GM23338 (cell line): ENCODE measurements at regions not wholly inside any gene's neighbourhood (a gene's known extent, or its start where the extent isn't known, plus 50 kb on each side); places are given as distances from the start of the nearest gene placed in this dataset.

ENCODE experiments used
- ATAC-seq: fragments of 200-7000 bp; cut with Tn5 transposase; 3 replicates; pipeline ENCODE4 v1.9.1; 2020
- DNase-seq: peaks from one replicate; pipeline ENCODE4 v3.0.0-alpha.2; 2015; ENCODE audit warnings: low spot score
- H2AFZ ChIP-seq: fragments of 200-600 bp; sonication (generic); 2 replicates; pipeline ENCODE4 v1.8.0; 2016; ENCODE audit warnings: antibody characterized with exemption, mild to moderate bottlenecking, moderate library complexity
- H3F3A ChIP-seq: fragments of 200-600 bp; sonication (generic); replicated peaks from 2 replicates; pipeline ENCODE4 v1.8.0; 2017; ENCODE audit warnings: antibody characterized with exemption, mixed run types, low read depth
- H3K27ac ChIP-seq: fragments of 200-600 bp; sonication (generic); 2 replicates; pipeline ENCODE4 v1.6.1; 2016; ENCODE audit warnings: low read depth
- H3K27me3 ChIP-seq: fragments of 200-600 bp; sonication (generic); 2 replicates; pipeline ENCODE4 v1.8.0; 2016; ENCODE audit warnings: mild to moderate bottlenecking, mixed run types, moderate library complexity; ENCODE audit not compliant: insufficient read depth
- H3K36me3 ChIP-seq: fragments of 200-600 bp; sonication (generic); 2 replicates; pipeline ENCODE4 v1.8.0; 2016; ENCODE audit warnings: mild to moderate bottlenecking; ENCODE audit not compliant: insufficient read depth
- H3K4me1 ChIP-seq: fragments of 200-600 bp; sonication (generic); 2 replicates; pipeline ENCODE4 v1.8.0; 2016; ENCODE audit warnings: mild to moderate bottlenecking, moderate library complexity; ENCODE audit not compliant: insufficient read depth
- H3K4me2 ChIP-seq: fragments of 200-600 bp; sonication (generic); 2 replicates; pipeline ENCODE4 v1.7.1; 2017; ENCODE audit warnings: mixed run types
- H3K4me3 ChIP-seq: fragments of 200-600 bp; sonication (generic); 2 replicates; pipeline ENCODE4 v1.6.1; 2016; ENCODE audit warnings: mixed run types
- H3K79me2 ChIP-seq: fragments of 200-600 bp; sonication (generic); replicated peaks from 2 replicates; pipeline ENCODE4 v1.8.0; 2017; ENCODE audit warnings: mild to moderate bottlenecking; ENCODE audit not compliant: insufficient read depth
- H3K9me2 ChIP-seq: fragments of 200-600 bp; sonication (generic); 2 replicates; pipeline ENCODE4 v1.8.0; 2017; ENCODE audit not compliant: insufficient read depth
- H4K20me1 ChIP-seq: fragments of 200-600 bp; sonication (generic); replicated peaks from 2 replicates; pipeline ENCODE4 v1.8.0; 2017; ENCODE audit warnings: mild to moderate bottlenecking; ENCODE audit not compliant: insufficient read depth
- H3K27ac Mint-ChIP-seq: 2 replicates; pipeline ENCODE4 v1.8.0; 2020; ENCODE audit warnings: inconsistent platforms, mild to moderate bottlenecking, moderate library complexity, mixed read lengths
- H3K27me3 Mint-ChIP-seq: 3 replicates; pipeline ENCODE4 v1.8.0; 2022; ENCODE audit warnings: low read depth, mild to moderate bottlenecking, moderate library complexity, mixed read lengths, inconsistent platforms; ENCODE audit not compliant: insufficient read depth, poor library complexity
- H3K36me3 Mint-ChIP-seq: 3 replicates; pipeline ENCODE4 v1.8.0; 2021; ENCODE audit warnings: low read depth, mild to moderate bottlenecking, inconsistent platforms, moderate library complexity, mixed read lengths
- H3K4me1 Mint-ChIP-seq: 3 replicates; pipeline ENCODE4 v1.8.0; 2020; ENCODE audit warnings: mild to moderate bottlenecking, inconsistent platforms, mixed read lengths
- H3K4me3 Mint-ChIP-seq: 3 replicates; pipeline ENCODE4 v1.8.0; 2021; ENCODE audit warnings: moderate library complexity, mild to moderate bottlenecking, inconsistent platforms, mixed read lengths
- H3K9me3 Mint-ChIP-seq: 3 replicates; pipeline ENCODE4 v1.8.0; 2020; ENCODE audit warnings: moderate library complexity, mild to moderate bottlenecking, inconsistent platforms, mixed read lengths
- CREB1 ChIP-seq: fragments of 250-450 bp; sonication (Bioruptor Pico); IDR thresholded peaks from 2 replicates; pipeline ENCODE4 v1.5.0; 2020; ENCODE audit warnings: low read depth, mild to moderate bottlenecking, moderate library complexity
- CTCF ChIP-seq, 2 experiments: fragments of 200-600 bp in 1 of 2; sonication (generic) in 1 of 2; conservative IDR thresholded peaks; 2 replicates each; pipeline versions ENCODE4 v1.5.1 to v1.6.1; 2016 to 2017; ENCODE audit warnings: antibody characterized with exemption in 2 of 2, low read depth in 2 of 2, mild to moderate bottlenecking in 2 of 2, moderate library complexity in 1 of 2
- EZH2 ChIP-seq: fragments of 200-600 bp; sonication (generic); IDR thresholded peaks from one replicate; pipeline ENCODE4 v1.8.0; 2017; ENCODE audit warnings: antibody characterized with exemption, mild to moderate bottlenecking, low read depth; ENCODE audit not compliant: unreplicated experiment
- EZH2phosphoT487 ChIP-seq: fragments of 200-600 bp; sonication (generic); IDR thresholded peaks from one replicate; pipeline ENCODE4 v1.8.1; 2018; ENCODE audit warnings: antibody characterized with exemption; ENCODE audit not compliant: unreplicated experiment
- JUNB ChIP-seq: IDR thresholded peaks from one replicate; pipeline ENCODE4 v1.6.1; 2016; ENCODE audit warnings: antibody characterized with exemption; ENCODE audit not compliant: unreplicated experiment
- NANOG ChIP-seq: IDR thresholded peaks from 2 replicates; pipeline ENCODE4 v1.6.1; 2016; ENCODE audit warnings: antibody characterized with exemption, borderline replicate concordance
- POLR2AphosphoS5 ChIP-seq: IDR thresholded peaks from 2 replicates; pipeline ENCODE4 v1.6.1; 2016; ENCODE audit warnings: antibody characterized with exemption, low read depth
- REST ChIP-seq: IDR thresholded peaks from one replicate; pipeline ENCODE4 v1.6.1; 2018; ENCODE audit warnings: antibody characterized with exemption; ENCODE audit not compliant: unreplicated experiment
- STAT1 ChIP-seq: IDR thresholded peaks from one replicate; pipeline ENCODE4 v1.6.1; 2016; ENCODE audit warnings: antibody characterized with exemption; ENCODE audit not compliant: unreplicated experiment
- ZNF114 ChIP-seq: fragments of 250-450 bp; sonication (Bioruptor Pico); IDR thresholded peaks from 2 replicates; pipeline ENCODE4 v1.5.0; 2020; ENCODE audit warnings: mild to moderate bottlenecking, moderate library complexity
- ZNF331 ChIP-seq: fragments of 250-450 bp; sonication (Bioruptor Pico); IDR thresholded peaks from 2 replicates; pipeline ENCODE4 v1.5.0; 2020; ENCODE audit warnings: low read depth, mild to moderate bottlenecking, moderate library complexity
- TF ChIP-seq, protein P1 (sequence below): fragments of 250-450 bp; sonication (Bioruptor Pico); IDR thresholded peaks from 2 replicates; pipeline ENCODE4 v1.5.0; 2020; ENCODE audit warnings: mild to moderate bottlenecking, moderate library complexity
- TF ChIP-seq, protein P2 (sequence below): IDR thresholded peaks from 2 replicates; pipeline ENCODE4 v1.6.1; 2016; ENCODE audit warnings: antibody characterized with exemption

DNA sequence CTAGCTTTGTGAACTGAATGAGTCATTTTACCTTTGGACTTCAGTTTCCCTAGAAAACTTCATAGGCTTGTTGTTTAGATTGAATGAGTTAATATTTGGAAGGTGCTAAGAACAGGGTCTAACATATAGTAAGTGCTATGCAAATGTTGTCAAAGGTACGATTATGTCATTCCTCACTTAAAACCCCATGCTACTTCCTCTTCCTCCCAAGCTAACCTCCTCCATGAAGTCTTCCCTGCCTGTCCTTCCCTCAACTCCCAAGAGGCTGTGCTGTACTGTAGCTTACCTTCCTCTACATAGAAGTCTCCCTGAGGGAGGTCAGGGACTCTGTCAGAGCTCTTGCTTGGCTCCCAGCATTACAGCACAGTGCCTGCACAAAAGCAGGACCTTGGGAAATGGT lies 103.4 kb upstream of the PJA1 start:
- Mint-ChIP-seq H3K36me3 (no peaks in the 10 kb centered on the region), H3K4me1 (peaks cover 23% of the 10 kb centered on the region), H3K9me3 (0 out of 3 replicates have a peak, but pooled peaks cover 3% of the 10 kb centered on the region), H3K4me3 (no peak overlapping the region), H3K27me3 (peaks cover 37% of the 10 kb centered on the region), H3K27ac (no peak overlapping the region)
- Histone ChIP-seq H3K4me1 (peaks cover 13% of the 10 kb centered on the region), H4K20me1 (no peaks in the 10 kb centered on the region), H3K79me2 (no peaks in the 10 kb centered on the region), H2AFZ (no peak overlapping the region), H3K27me3 (peaks cover 47% of the 10 kb centered on the region), H3K27ac (no peak overlapping the region), H3K36me3 (no peaks in the 10 kb centered on the region), H3F3A (no peaks in the 10 kb centered on the region), H3K9me2 (no peaks in the 10 kb centered on the region), H3K4me2 (no peak overlapping the region), H3K4me3 (no peak overlapping the region)
- DNase-seq: no peak
- peak; percentile 11; the same call in 1 of the 3 replicates for ATAC-seq
- TF ChIP-seq, protein P1, sequence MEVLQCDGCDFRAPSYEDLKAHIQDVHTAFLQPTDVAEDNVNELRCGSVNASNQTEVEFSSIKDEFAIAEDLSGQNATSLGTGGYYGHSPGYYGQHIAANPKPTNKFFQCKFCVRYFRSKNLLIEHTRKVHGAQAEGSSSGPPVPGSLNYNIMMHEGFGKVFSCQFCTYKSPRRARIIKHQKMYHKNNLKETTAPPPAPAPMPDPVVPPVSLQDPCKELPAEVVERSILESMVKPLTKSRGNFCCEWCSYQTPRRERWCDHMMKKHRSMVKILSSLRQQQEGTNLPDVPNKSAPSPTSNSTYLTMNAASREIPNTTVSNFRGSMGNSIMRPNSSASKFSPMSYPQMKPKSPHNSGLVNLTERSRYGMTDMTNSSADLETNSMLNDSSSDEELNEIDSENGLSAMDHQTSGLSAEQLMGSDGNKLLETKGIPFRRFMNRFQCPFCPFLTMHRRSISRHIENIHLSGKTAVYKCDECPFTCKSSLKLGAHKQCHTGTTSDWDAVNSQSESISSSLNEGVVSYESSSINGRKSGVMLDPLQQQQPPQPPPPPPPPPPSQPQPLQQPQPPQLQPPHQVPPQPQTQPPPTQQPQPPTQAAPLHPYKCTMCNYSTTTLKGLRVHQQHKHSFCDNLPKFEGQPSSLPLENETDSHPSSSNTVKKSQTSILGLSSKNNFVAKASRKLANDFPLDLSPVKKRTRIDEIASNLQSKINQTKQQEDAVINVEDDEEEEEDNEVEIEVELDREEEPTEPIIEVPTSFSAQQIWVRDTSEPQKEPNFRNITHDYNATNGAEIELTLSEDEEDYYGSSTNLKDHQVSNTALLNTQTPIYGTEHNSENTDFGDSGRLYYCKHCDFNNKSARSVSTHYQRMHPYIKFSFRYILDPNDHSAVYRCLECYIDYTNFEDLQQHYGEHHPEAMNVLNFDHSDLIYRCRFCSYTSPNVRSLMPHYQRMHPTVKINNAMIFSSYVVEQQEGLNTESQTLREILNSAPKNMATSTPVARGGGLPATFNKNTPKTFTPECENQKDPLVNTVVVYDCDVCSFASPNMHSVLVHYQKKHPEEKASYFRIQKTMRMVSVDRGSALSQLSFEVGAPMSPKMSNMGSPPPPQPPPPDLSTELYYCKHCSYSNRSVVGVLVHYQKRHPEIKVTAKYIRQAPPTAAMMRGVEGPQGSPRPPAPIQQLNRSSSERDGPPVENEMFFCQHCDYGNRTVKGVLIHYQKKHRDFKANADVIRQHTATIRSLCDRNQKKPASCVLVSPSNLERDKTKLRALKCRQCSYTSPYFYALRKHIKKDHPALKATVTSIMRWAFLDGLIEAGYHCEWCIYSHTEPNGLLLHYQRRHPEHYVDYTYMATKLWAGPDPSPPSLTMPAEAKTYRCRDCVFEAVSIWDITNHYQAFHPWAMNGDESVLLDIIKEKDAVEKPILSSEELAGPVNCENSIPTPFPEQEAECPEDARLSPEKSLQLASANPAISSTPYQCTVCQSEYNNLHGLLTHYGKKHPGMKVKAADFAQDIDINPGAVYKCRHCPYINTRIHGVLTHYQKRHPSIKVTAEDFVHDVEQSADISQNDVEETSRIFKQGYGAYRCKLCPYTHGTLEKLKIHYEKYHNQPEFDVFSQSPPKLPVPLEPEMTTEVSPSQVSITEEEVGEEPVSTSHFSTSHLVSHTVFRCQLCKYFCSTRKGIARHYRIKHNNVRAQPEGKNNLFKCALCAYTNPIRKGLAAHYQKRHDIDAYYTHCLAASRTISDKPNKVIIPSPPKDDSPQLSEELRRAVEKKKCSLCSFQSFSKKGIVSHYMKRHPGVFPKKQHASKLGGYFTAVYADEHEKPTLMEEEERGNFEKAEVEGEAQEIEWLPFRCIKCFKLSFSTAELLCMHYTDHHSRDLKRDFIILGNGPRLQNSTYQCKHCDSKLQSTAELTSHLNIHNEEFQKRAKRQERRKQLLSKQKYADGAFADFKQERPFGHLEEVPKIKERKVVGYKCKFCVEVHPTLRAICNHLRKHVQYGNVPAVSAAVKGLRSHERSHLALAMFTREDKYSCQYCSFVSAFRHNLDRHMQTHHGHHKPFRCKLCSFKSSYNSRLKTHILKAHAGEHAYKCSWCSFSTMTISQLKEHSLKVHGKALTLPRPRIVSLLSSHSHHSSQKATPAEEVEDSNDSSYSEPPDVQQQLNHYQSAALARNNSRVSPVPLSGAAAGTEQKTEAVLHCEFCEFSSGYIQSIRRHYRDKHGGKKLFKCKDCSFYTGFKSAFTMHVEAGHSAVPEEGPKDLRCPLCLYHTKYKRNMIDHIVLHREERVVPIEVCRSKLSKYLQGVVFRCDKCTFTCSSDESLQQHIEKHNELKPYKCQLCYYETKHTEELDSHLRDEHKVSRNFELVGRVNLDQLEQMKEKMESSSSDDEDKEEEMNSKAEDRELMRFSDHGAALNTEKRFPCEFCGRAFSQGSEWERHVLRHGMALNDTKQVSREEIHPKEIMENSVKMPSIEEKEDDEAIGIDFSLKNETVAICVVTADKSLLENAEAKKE (CRISPR knock-in tag): no peak
- no peak for TF ChIP-seq CREB1 (CRISPR knock-in tag)
- no peak for TF ChIP-seq EZH2phosphoT487
- TF ChIP-seq NANOG: no peak
- no peak for TF ChIP-seq CTCF (conservative IDR thresholded peaks at IDR 0.05; ENCODE audit: low read depth in 2 of 2)
- no peak for TF ChIP-seq POLR2AphosphoS5
- TF ChIP-seq, protein P2, sequence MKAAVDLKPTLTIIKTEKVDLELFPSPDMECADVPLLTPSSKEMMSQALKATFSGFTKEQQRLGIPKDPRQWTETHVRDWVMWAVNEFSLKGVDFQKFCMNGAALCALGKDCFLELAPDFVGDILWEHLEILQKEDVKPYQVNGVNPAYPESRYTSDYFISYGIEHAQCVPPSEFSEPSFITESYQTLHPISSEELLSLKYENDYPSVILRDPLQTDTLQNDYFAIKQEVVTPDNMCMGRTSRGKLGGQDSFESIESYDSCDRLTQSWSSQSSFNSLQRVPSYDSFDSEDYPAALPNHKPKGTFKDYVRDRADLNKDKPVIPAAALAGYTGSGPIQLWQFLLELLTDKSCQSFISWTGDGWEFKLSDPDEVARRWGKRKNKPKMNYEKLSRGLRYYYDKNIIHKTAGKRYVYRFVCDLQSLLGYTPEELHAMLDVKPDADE: no peak
- no peak for TF ChIP-seq EZH2
- no peak for TF ChIP-seq ZNF331
- TF ChIP-seq JUNB: no peak
- TF ChIP-seq ZNF114: no peak
- TF ChIP-seq STAT1: no peak
- no peak for TF ChIP-seq REST
